ENCODE measurements at regions not wholly inside any gene's neighbourhood (a gene's known extent, or its start where the extent isn't known, plus 50 kb on each side); places are given as distances from the start of the nearest gene placed in this dataset.

DNA sequence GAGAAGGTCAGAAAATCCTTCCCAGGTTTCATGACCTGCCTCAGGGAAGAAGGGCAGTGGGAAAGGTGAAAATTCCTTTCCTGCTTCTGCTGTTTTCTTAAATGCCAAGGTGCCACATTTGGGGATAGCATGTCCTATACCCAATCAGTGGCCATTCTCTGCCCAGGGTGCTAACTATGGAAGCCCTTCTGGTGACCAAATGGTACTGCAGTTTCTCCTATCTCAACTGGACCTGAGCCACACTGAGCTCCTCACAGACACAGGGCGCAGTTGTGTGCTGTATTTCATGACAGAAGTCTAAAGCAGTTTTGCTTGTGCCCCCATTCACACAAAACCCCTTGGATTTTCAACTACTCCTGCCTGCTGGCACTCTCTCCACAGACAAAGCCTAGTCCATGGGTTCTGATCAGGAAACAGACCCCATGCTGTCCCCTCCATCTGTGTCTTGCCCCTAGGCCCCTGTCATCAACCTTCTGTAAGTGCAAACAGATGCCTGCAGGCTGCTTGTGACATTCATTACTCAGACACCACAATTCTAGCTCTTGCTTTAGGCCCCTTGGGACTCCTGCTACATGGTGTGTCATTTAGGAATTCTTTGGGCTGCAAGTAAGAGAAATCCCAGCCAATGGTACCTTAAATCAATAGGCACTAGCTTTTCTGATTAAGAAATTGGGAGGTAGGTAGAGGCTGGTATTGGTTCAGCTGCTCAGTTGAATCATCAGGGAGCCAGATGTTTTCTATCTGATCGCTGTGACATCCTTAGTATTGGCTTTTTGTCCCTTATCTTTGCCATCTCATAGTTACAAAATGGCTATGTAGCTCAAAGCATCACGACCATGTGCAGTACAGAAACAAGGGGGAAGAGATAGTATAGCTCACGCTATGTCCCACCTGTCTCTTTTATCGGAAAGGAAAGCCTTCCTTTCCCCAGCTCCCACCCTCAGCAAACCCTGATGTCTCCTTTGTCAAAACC lies 147.8 kb downstream of the CD83 start:
- CTCF ChIA-PET (ENCODE audit: low intra/inter-chr PET ratio, low total read pairs): no interaction called here
- Histone ChIP-seq H3K27ac (ENCODE audit: extremely low read length, insufficient read depth, low read length) (no peak overlapping the region), H3K4me1 (ENCODE audit: insufficient read depth, low read length) (no peaks in the 10 kb centered on the region), H3K4me3 (replicated peaks in 1 of 3; ENCODE audit: insufficient read depth in 1 of 3, low read depth in 2 of 3, low read length in 3 of 3) (no peak overlapping the region), H3K27me3 (ENCODE audit: control insufficient read depth in 1 of 2, insufficient read depth in 2 of 2, low read length in 2 of 2) (no peaks in the 10 kb centered on the region), H3K4me2 (ENCODE audit: low read depth, low read length) (no peak overlapping the region), H3K9me3 (ENCODE audit: low read length) (peaks cover 21% of the 10 kb centered on the region), H3K9ac (ENCODE audit: insufficient read depth, low read depth, low read length) (no peak overlapping the region), H3K79me2 (ENCODE audit: insufficient read depth, low read length) (no peaks in the 10 kb centered on the region), H2AFZ (ENCODE audit: low read length) (no peak overlapping the region), H3K36me3 (replicated peaks in 1 of 2; ENCODE audit: control insufficient read depth in 1 of 2, insufficient read depth in 2 of 2, low read length in 2 of 2) (no peaks in the 10 kb centered on the region), H4K20me1 (ENCODE audit: insufficient read depth, low read length) (no peaks in the 10 kb centered on the region)
- POLR2A ChIA-PET: no interaction called here
- no TSS peak for BruUV-seq (replicated peaks)
- peak; percentile 70 for ATAC-seq
- no peak for FAIRE-seq
- WGBS (ENCODE audit: low lambda C conversion rate): 35% methylated on average over 5 of the region's 5 CpGs
- in situ Hi-C loops (cut with HindIII; ENCODE audit: extremely low pct_ligation_motif_present, low pct_unique_long_range_greater_than_20kb) (no loop called here), intact Hi-C loops (cut with micrococcal nuclease; ENCODE audit: unreplicated experiment) (no loop called here)
- no peak for DNase-seq (ENCODE audit: low spot score)
- TF ChIP-seq ZSCAN12 (CRISPR knock-in tag; IDR thresholded peaks at IDR 0.05) (no peak), KDM5A (IDR thresholded peaks at IDR 0.05; ENCODE audit: borderline replicate concordance, low read length) (no peak), ZNF333 (CRISPR knock-in tag; IDR thresholded peaks at IDR 0.05; ENCODE audit: borderline replicate concordance) (no peak), KDM4B (CRISPR knock-in tag; IDR thresholded peaks at IDR 0.05) (no peak), KDM6A (CRISPR knock-in tag; IDR thresholded peaks at IDR 0.05; ENCODE audit: low read depth) (no peak), GFI1 (CRISPR knock-in tag; IDR thresholded peaks at IDR 0.05; ENCODE audit: borderline replicate concordance) (no peak), SOX6 (IDR thresholded peaks at IDR 0.05) (no peak), SOX6 (CRISPR knock-in tag; IDR thresholded peaks at IDR 0.05) (no peak), FLYWCH1 (CRISPR knock-in tag; IDR thresholded peaks at IDR 0.05) (no peak)
- TF ChIP-seq, protein P1, sequence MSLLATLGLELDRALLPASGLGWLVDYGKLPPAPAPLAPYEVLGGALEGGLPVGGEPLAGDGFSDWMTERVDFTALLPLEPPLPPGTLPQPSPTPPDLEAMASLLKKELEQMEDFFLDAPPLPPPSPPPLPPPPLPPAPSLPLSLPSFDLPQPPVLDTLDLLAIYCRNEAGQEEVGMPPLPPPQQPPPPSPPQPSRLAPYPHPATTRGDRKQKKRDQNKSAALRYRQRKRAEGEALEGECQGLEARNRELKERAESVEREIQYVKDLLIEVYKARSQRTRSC (CRISPR knock-in tag; IDR thresholded peaks at IDR 0.05; ENCODE audit: low read depth): no peak
- TF ChIP-seq, protein P2, sequence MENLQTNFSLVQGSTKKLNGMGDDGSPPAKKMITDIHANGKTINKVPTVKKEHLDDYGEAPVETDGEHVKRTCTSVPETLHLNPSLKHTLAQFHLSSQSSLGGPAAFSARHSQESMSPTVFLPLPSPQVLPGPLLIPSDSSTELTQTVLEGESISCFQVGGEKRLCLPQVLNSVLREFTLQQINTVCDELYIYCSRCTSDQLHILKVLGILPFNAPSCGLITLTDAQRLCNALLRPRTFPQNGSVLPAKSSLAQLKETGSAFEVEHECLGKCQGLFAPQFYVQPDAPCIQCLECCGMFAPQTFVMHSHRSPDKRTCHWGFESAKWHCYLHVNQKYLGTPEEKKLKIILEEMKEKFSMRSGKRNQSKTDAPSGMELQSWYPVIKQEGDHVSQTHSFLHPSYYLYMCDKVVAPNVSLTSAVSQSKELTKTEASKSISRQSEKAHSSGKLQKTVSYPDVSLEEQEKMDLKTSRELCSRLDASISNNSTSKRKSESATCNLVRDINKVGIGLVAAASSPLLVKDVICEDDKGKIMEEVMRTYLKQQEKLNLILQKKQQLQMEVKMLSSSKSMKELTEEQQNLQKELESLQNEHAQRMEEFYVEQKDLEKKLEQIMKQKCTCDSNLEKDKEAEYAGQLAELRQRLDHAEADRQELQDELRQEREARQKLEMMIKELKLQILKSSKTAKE (CRISPR knock-in tag; IDR thresholded peaks at IDR 0.05; ENCODE audit: borderline replicate concordance): no peak
- TF ChIP-seq, protein P3, sequence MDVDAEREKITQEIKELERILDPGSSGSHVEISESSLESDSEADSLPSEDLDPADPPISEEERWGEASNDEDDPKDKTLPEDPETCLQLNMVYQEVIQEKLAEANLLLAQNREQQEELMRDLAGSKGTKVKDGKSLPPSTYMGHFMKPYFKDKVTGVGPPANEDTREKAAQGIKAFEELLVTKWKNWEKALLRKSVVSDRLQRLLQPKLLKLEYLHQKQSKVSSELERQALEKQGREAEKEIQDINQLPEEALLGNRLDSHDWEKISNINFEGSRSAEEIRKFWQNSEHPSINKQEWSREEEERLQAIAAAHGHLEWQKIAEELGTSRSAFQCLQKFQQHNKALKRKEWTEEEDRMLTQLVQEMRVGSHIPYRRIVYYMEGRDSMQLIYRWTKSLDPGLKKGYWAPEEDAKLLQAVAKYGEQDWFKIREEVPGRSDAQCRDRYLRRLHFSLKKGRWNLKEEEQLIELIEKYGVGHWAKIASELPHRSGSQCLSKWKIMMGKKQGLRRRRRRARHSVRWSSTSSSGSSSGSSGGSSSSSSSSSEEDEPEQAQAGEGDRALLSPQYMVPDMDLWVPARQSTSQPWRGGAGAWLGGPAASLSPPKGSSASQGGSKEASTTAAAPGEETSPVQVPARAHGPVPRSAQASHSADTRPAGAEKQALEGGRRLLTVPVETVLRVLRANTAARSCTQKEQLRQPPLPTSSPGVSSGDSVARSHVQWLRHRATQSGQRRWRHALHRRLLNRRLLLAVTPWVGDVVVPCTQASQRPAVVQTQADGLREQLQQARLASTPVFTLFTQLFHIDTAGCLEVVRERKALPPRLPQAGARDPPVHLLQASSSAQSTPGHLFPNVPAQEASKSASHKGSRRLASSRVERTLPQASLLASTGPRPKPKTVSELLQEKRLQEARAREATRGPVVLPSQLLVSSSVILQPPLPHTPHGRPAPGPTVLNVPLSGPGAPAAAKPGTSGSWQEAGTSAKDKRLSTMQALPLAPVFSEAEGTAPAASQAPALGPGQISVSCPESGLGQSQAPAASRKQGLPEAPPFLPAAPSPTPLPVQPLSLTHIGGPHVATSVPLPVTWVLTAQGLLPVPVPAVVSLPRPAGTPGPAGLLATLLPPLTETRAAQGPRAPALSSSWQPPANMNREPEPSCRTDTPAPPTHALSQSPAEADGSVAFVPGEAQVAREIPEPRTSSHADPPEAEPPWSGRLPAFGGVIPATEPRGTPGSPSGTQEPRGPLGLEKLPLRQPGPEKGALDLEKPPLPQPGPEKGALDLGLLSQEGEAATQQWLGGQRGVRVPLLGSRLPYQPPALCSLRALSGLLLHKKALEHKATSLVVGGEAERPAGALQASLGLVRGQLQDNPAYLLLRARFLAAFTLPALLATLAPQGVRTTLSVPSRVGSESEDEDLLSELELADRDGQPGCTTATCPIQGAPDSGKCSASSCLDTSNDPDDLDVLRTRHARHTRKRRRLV (CRISPR knock-in tag; IDR thresholded peaks at IDR 0.05): no peak
- TF ChIP-seq, protein P4, sequence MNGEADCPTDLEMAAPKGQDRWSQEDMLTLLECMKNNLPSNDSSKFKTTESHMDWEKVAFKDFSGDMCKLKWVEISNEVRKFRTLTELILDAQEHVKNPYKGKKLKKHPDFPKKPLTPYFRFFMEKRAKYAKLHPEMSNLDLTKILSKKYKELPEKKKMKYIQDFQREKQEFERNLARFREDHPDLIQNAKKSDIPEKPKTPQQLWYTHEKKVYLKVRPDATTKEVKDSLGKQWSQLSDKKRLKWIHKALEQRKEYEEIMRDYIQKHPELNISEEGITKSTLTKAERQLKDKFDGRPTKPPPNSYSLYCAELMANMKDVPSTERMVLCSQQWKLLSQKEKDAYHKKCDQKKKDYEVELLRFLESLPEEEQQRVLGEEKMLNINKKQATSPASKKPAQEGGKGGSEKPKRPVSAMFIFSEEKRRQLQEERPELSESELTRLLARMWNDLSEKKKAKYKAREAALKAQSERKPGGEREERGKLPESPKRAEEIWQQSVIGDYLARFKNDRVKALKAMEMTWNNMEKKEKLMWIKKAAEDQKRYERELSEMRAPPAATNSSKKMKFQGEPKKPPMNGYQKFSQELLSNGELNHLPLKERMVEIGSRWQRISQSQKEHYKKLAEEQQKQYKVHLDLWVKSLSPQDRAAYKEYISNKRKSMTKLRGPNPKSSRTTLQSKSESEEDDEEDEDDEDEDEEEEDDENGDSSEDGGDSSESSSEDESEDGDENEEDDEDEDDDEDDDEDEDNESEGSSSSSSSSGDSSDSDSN (CRISPR knock-in tag; IDR thresholded peaks at IDR 0.05): no peak

Data from HepG2 (cell line).